WTC11 (cell line): ENCODE measurements at regions not wholly inside any gene's neighbourhood (a gene's known extent, or its start where the extent isn't known, plus 50 kb on each side); places are given as distances from the start of the nearest gene placed in this dataset.

Experiments
- ATAC-seq: fragments of 200-7000 bp; cut with Tn5 transposase; 2 replicates; pipeline ENCODE4 v1.10.0; 2021; ENCODE audit warnings: mild to moderate bottlenecking, moderate library complexity
- CTCF ChIA-PET: fragments of 300-600 bp; sonication (Branson Sonifier 250); formaldehyde crosslinking; loops from one replicate; lab custom pipeline; 2021; ENCODE audit warnings: antibody characterized with exemption; lab: Charles Lee
- POLR2A ChIA-PET: fragments of 350-600 bp; sonication (Branson Sonifier 250); formaldehyde crosslinking; loops from one replicate; lab custom pipeline; 2021; ENCODE audit warnings: antibody characterized with exemption; lab: Charles Lee
- DNase-seq: peaks from one replicate; pipeline ENCODE4 v3.0.0; 2021; ENCODE audit warnings: low spot score
- H3K27ac Mint-ChIP-seq: 2 replicates; pipeline ENCODE4 v1.8.0; 2021; ENCODE audit warnings: mixed read lengths
- H3K27me3 Mint-ChIP-seq: 2 replicates; pipeline ENCODE4 v1.8.0; 2021; ENCODE audit warnings: low read depth, mild to moderate bottlenecking, moderate library complexity, mixed read lengths
- H3K36me3 Mint-ChIP-seq: 2 replicates; pipeline ENCODE4 v1.8.0; 2021; ENCODE audit warnings: mixed read lengths
- H3K4me1 Mint-ChIP-seq: 2 replicates; pipeline ENCODE4 v1.8.0; 2022; ENCODE audit warnings: mixed read lengths
- H3K4me3 Mint-ChIP-seq: 2 replicates; pipeline ENCODE4 v1.8.0; 2021; ENCODE audit warnings: mild to moderate bottlenecking, moderate library complexity, mixed read lengths
- H3K9me3 Mint-ChIP-seq: 2 replicates; pipeline ENCODE4 v1.8.0; 2021; ENCODE audit warnings: mixed read lengths
- CREB1 ChIP-seq: sonication (generic); formaldehyde crosslinking; IDR thresholded peaks from 2 replicates; pipeline ENCODE4 v1.8.0; 2023; ENCODE audit warnings: mild to moderate bottlenecking, missing genetic modification reagents
- CREM ChIP-seq: sonication (generic); formaldehyde crosslinking; IDR thresholded peaks from 2 replicates; pipeline ENCODE4 v1.8.1; 2022; ENCODE audit warnings: mild to moderate bottlenecking, missing genetic modification reagents, moderate library complexity
- FOXP1 ChIP-seq: sonication (generic); formaldehyde crosslinking; IDR thresholded peaks from 2 replicates; pipeline ENCODE4 v1.8.0; 2022; ENCODE audit warnings: missing genetic modification reagents, mild to moderate bottlenecking, moderate library complexity, borderline replicate concordance
- SMAD3 ChIP-seq: sonication (generic); formaldehyde crosslinking; IDR thresholded peaks from 2 replicates; pipeline ENCODE4 v1.8.0; 2022; ENCODE audit warnings: missing genetic modification reagents, mild to moderate bottlenecking, borderline replicate concordance
- TCF7 ChIP-seq: sonication (generic); formaldehyde crosslinking; IDR thresholded peaks from 2 replicates; pipeline ENCODE4 v1.8.0; 2022; ENCODE audit warnings: mild to moderate bottlenecking, low read depth, missing genetic modification reagents, moderate library complexity
- TEAD4 ChIP-seq: sonication (generic); formaldehyde crosslinking; IDR thresholded peaks from 2 replicates; pipeline ENCODE4 v1.8.0; 2022; ENCODE audit warnings: mild to moderate bottlenecking, missing genetic modification reagents
- ZBTB21 ChIP-seq: sonication (generic); formaldehyde crosslinking; IDR thresholded peaks from 2 replicates; pipeline ENCODE4 v1.8.1; 2023; ENCODE audit warnings: mild to moderate bottlenecking, missing genetic modification reagents, borderline replicate concordance
- ZNF232 ChIP-seq: sonication (generic); formaldehyde crosslinking; IDR thresholded peaks from 2 replicates; pipeline ENCODE4 v1.8.0; 2022; ENCODE audit warnings: mild to moderate bottlenecking, missing genetic modification reagents
- ZNF263 ChIP-seq: sonication (generic); formaldehyde crosslinking; IDR thresholded peaks from 2 replicates; pipeline ENCODE4 v1.8.1; 2022; ENCODE audit warnings: low read depth, mild to moderate bottlenecking, moderate library complexity, missing genetic modification reagents
- ZNF423 ChIP-seq: fragments of 250-450 bp; sonication (Bioruptor Pico); IDR thresholded peaks from 2 replicates; pipeline ENCODE4 v2.1.2; 2022; ENCODE audit warnings: mild to moderate bottlenecking, moderate library complexity
- TF ChIP-seq, protein P1 (sequence below): fragments of 250-450 bp; sonication (Bioruptor Pico); IDR thresholded peaks from 2 replicates; pipeline ENCODE4 v1.8.0; 2021; ENCODE audit warnings: mild to moderate bottlenecking
- TF ChIP-seq, protein P2 (sequence below): sonication (generic); formaldehyde crosslinking; IDR thresholded peaks from 2 replicates; pipeline ENCODE4 v1.8.1; 2023; ENCODE audit warnings: mild to moderate bottlenecking, missing genetic modification reagents, borderline replicate concordance
- TF ChIP-seq, protein P3 (sequence below): sonication (generic); formaldehyde crosslinking; IDR thresholded peaks from 2 replicates; pipeline ENCODE4 v1.8.1; 2022; ENCODE audit warnings: mild to moderate bottlenecking, moderate library complexity, missing genetic modification reagents
- TF ChIP-seq, protein P4 (sequence below): fragments of 250-450 bp; sonication (Bioruptor Pico); conservative IDR thresholded peaks from 2 replicates; pipeline ENCODE4 v1.9.0; 2021; ENCODE audit warnings: mild to moderate bottlenecking
- TF ChIP-seq, protein P5 (sequence below): sonication (generic); formaldehyde crosslinking; IDR thresholded peaks from 2 replicates; pipeline ENCODE4 v1.8.0; 2023; ENCODE audit warnings: missing genetic modification reagents
- TF ChIP-seq, protein P6 (sequence below): sonication (generic); formaldehyde crosslinking; IDR thresholded peaks from 2 replicates; pipeline ENCODE4 v1.8.0; 2022; ENCODE audit warnings: mild to moderate bottlenecking, missing genetic modification reagents
- TF ChIP-seq, protein P7 (sequence below): sonication (generic); formaldehyde crosslinking; IDR thresholded peaks from 2 replicates; pipeline ENCODE4 v1.8.1; 2022; ENCODE audit warnings: missing genetic modification reagents, borderline replicate concordance

DNA sequence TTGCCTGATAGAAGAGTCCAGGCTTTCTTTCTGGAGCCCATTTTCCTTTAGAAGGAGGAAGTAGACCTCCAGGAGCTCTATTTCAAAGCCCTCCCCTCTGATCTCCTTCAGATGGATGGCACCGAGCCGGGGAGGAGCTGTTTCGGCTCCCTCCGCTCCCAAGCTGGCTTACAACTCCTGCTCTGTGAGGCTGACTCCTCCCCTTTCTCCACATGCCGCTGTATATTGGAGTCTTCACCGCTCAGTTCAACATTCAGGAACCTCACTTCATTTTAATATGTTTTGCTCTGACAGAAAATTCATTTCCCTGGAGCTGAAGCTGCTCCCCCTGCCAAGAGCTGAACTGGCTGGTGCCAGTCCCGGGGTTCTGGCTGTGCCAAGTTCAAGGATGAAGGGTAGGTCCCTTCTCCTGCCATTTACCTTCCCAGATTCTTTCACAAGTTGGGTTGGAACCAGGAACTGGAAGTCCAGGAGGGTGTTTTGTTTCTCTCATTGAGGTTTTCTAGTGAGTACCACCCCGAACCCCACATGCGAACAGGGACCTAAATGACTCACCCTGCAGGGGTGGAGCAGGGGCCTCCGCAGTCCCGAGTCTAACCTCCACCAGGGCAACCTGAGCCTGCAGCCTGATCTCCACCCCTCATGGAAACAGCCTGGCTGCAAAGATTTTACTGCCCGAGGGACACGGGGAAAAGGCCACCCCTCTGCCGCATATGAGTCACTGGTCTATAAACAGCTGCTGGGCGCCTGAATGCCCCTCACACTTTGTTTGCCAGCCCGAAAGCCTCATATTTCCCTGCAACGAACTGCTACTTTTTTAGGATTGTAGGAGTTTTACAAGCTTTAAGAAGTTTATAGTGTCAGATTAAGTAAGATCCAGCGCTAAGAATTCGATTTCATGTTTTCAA, 68.6 kb upstream of the FOXA2 start:
- TF ChIP-seq, protein P1, sequence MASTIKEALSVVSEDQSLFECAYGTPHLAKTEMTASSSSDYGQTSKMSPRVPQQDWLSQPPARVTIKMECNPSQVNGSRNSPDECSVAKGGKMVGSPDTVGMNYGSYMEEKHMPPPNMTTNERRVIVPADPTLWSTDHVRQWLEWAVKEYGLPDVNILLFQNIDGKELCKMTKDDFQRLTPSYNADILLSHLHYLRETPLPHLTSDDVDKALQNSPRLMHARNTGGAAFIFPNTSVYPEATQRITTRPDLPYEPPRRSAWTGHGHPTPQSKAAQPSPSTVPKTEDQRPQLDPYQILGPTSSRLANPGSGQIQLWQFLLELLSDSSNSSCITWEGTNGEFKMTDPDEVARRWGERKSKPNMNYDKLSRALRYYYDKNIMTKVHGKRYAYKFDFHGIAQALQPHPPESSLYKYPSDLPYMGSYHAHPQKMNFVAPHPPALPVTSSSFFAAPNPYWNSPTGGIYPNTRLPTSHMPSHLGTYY (CRISPR knock-in tag), result no peak
- TF ChIP-seq, protein P2, sequence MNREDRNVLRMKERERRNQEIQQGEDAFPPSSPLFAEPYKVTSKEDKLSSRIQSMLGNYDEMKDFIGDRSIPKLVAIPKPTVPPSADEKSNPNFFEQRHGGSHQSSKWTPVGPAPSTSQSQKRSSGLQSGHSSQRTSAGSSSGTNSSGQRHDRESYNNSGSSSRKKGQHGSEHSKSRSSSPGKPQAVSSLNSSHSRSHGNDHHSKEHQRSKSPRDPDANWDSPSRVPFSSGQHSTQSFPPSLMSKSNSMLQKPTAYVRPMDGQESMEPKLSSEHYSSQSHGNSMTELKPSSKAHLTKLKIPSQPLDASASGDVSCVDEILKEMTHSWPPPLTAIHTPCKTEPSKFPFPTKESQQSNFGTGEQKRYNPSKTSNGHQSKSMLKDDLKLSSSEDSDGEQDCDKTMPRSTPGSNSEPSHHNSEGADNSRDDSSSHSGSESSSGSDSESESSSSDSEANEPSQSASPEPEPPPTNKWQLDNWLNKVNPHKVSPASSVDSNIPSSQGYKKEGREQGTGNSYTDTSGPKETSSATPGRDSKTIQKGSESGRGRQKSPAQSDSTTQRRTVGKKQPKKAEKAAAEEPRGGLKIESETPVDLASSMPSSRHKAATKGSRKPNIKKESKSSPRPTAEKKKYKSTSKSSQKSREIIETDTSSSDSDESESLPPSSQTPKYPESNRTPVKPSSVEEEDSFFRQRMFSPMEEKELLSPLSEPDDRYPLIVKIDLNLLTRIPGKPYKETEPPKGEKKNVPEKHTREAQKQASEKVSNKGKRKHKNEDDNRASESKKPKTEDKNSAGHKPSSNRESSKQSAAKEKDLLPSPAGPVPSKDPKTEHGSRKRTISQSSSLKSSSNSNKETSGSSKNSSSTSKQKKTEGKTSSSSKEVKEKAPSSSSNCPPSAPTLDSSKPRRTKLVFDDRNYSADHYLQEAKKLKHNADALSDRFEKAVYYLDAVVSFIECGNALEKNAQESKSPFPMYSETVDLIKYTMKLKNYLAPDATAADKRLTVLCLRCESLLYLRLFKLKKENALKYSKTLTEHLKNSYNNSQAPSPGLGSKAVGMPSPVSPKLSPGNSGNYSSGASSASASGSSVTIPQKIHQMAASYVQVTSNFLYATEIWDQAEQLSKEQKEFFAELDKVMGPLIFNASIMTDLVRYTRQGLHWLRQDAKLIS (CRISPR knock-in tag), result no peak
- TF ChIP-seq, protein P3, sequence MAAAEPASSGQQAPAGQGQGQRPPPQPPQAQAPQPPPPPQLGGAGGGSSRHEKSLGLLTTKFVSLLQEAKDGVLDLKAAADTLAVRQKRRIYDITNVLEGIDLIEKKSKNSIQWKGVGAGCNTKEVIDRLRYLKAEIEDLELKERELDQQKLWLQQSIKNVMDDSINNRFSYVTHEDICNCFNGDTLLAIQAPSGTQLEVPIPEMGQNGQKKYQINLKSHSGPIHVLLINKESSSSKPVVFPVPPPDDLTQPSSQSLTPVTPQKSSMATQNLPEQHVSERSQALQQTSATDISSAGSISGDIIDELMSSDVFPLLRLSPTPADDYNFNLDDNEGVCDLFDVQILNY (CRISPR knock-in tag), result no peak
- TF ChIP-seq ZNF263, result no peak
- no peak for TF ChIP-seq ZNF232 (CRISPR knock-in tag)
- TF ChIP-seq, protein P4, sequence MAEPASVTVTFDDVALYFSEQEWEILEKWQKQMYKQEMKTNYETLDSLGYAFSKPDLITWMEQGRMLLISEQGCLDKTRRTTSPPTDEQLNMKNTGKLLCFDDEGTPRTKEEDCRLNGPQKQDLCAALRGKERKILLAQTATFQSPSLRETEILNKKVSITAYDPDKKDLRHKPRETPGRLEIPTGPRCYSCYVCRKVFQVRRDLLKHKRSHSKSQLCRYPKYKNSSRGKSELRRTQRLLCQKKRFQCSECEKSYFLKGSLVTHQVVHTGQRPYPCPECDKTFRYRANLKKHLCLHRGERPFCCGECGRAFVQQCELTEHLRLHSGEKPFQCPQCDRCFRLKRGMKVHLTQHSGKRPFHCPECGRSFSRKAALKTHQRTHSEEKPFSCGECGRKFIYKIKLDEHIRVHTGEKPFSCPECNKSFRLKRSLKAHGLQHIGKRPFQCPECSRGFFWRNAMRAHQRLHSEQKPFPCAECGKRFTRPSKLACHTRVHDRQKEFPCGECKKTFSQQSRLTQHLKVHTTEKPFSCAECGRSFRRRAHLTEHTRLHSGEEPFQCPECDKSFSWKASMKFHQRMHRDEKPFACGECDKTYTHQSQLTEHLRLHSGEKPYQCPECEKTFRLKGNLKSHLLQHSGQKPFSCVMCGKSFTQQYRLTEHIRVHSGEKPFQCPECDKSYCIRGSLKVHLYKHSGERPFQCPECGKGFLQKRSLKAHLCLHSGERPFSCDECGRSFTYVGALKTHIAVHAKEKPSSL (CRISPR knock-in tag), result no peak
- no peak for TF ChIP-seq SMAD3 (CRISPR knock-in tag)
- Mint-ChIP-seq H3K4me1 (peaks cover 1% of the 10 kb centered on the region), H3K27ac (no peak overlapping the region), H3K36me3 (peaks cover 6% of the 10 kb centered on the region; the same call in 1 of the 2 replicates), H3K9me3 (peaks cover 10% of the 10 kb centered on the region), H3K4me3 (no peak overlapping the region), H3K27me3 (peaks cover 3% of the 10 kb centered on the region)
- CTCF ChIA-PET, result interaction anchor here (0.6 to 1.7 kb wide), 7 partner anchors 10 to 78 kb away, joined by 3 to 8 read pairs (median 6); no protein-coding TSS in a partner anchor
- ATAC-seq (peak; percentile 93), DNase-seq (peak; percentile 34)
- POLR2A ChIA-PET, result interaction anchor here (1.1 kb wide), 1 partner anchor 11 kb away, joined by 3 read pairs; no protein-coding TSS in a partner anchor

DNA sequence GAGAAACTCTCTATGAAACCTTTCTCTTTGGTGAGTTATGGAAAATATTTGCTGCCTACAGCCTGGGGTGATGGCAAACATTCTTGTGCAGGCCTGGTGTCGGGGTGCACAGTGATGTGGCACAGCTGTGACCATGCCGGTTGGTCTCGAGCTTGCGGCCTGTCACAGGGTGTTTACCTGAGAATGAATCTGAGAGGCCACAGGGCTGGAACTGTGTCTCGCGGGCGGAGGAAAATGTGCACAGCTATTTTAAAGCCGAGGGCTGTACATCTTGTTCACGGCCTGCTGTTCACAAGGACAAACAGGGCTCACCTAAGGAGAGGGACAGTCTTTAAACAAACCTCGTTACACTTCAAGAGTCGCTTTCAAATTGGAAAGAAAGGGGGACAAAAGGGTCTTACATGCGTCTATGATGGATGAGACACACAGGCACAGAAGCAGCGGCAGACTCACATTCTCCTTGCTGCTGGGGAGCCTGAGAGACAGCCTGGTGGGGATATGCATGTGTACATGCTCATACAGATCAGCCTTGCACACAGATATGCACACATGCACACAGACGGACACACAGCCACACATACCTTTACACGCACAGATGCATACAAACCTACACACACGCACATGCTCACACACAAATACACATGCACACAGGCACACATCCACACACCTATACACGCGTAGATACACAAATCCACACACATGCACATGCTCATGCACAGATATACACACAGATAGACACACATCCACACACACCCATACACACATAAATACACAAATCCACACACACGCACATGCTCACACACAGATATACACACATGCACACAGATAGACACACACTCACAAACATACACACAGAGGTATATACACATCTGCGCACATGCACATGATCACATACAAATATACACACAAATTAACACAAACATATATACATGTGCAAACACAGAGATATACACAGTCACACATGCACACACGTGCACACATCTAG, 69.6 kb upstream of the FOXA2 start:
- peaks cover 6% of the 10 kb centered on the region; the same call in 1 of the 2 replicates for H3K36me3 Mint-ChIP-seq
- H3K4me1 Mint-ChIP-seq, result peaks cover 11% of the 10 kb centered on the region
- ChIA-PET CTCF (interaction anchor here (0.6 to 1.7 kb wide), 3 partner anchors 9 to 79 kb away, joined by 3 to 8 read pairs (median 7); no protein-coding TSS in a partner anchor), POLR2A (no interaction called here)
- no peak for DNase-seq
- H3K9me3 Mint-ChIP-seq, result peaks cover 10% of the 10 kb centered on the region
- H3K27ac Mint-ChIP-seq, result no peak overlapping the region
- ATAC-seq, result no peak
- H3K4me3 Mint-ChIP-seq, result no peak overlapping the region
- H3K27me3 Mint-ChIP-seq, result peaks cover 3% of the 10 kb centered on the region
- TF ChIP-seq, protein P5, sequence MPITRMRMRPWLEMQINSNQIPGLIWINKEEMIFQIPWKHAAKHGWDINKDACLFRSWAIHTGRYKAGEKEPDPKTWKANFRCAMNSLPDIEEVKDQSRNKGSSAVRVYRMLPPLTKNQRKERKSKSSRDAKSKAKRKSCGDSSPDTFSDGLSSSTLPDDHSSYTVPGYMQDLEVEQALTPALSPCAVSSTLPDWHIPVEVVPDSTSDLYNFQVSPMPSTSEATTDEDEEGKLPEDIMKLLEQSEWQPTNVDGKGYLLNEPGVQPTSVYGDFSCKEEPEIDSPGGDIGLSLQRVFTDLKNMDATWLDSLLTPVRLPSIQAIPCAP (CRISPR knock-in tag), result no peak
- TF ChIP-seq, protein P6, sequence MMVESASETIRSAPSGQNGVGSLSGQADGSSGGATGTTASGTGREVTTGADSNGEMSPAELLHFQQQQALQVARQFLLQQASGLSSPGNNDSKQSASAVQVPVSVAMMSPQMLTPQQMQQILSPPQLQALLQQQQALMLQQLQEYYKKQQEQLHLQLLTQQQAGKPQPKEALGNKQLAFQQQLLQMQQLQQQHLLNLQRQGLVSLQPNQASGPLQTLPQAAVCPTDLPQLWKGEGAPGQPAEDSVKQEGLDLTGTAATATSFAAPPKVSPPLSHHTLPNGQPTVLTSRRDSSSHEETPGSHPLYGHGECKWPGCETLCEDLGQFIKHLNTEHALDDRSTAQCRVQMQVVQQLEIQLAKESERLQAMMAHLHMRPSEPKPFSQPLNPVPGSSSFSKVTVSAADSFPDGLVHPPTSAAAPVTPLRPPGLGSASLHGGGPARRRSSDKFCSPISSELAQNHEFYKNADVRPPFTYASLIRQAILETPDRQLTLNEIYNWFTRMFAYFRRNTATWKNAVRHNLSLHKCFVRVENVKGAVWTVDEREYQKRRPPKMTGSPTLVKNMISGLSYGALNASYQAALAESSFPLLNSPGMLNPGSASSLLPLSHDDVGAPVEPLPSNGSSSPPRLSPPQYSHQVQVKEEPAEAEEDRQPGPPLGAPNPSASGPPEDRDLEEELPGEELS (CRISPR knock-in tag), result no peak
- TF ChIP-seq ZNF423 (no peak), TEAD4 (CRISPR knock-in tag) (no peak), CREB1 (no peak), ZNF232 (CRISPR knock-in tag) (no peak), CREM (CRISPR knock-in tag) (no peak), TCF7 (no peak), ZNF263 (no peak), ZBTB21 (CRISPR knock-in tag) (no peak), FOXP1 (CRISPR knock-in tag) (no peak)
- TF ChIP-seq, protein P7, sequence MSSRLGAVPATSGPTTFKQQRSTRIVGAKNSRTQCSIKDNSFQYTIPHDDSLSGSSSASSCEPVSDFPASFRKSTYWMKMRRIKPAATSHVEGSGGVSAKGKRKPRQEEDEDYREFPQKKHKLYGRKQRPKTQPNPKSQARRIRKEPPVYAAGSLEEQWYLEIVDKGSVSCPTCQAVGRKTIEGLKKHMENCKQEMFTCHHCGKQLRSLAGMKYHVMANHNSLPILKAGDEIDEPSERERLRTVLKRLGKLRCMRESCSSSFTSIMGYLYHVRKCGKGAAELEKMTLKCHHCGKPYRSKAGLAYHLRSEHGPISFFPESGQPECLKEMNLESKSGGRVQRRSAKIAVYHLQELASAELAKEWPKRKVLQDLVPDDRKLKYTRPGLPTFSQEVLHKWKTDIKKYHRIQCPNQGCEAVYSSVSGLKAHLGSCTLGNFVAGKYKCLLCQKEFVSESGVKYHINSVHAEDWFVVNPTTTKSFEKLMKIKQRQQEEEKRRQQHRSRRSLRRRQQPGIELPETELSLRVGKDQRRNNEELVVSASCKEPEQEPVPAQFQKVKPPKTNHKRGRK (CRISPR knock-in tag), result no peak
